ENCODE measurements at regions not wholly inside any gene's neighbourhood (a gene's known extent, or its start where the extent isn't known, plus 50 kb on each side); places are given as distances from the start of the nearest gene placed in this dataset.

DNA sequence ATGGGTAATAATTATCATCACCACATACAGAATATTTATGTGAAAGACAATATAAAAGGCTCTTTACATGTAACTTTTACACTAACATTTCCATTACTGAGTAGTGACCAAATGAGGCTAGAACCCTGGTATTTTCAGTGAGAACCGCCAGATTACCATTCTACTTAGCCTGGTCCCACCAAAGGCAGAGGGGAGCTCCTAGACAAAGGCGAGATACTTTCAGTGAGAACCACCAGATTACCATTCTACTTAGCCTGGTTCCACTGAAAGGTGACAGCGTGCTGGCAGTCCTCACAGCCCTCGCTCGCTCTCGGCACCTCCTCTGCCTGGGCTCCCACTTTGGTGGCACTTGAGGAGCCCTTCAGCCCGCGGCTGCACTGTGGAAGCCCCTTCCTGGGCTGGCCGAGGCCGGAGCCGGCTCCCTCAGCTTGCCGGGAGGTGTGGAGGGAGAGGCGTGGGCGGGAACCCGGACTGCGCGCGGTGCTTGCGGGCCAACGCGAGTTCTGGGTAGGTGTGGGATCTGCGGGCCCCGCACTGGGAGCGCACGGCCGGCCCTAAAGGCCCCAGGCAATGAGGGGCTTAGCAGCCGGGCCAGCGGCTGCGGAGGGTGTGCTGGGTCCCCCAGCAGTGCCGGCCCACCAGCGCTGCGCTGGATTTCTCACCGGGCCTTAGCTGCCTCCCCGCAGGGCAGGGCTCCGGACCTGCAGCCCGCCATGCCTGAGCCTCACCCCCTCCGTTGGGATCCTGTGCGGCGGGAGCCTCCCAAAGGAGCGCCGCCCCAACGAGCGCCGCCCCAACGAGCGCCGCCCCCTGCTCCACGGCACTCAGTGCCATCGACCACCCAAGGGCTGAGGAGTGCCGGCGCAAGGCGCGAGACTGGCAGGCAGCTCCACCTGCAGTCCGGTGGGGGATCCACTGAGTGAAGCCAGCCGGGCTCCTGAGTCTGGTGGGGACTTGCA lies 1276.1 kb downstream of the PCDH7 start:
- no peak for DNase-seq
- intact Hi-C loops (cut with DNase I): no loop called here
- no peak for ATAC-seq

- intact Hi-C loops (cut with DNase I): no loop called here
- ATAC-seq (no peak), DNase-seq (no peak)
Observed at GRCh38 chr4:31998807-31999206, 1278.6 kb downstream of the PCDH7 start.

DNA sequence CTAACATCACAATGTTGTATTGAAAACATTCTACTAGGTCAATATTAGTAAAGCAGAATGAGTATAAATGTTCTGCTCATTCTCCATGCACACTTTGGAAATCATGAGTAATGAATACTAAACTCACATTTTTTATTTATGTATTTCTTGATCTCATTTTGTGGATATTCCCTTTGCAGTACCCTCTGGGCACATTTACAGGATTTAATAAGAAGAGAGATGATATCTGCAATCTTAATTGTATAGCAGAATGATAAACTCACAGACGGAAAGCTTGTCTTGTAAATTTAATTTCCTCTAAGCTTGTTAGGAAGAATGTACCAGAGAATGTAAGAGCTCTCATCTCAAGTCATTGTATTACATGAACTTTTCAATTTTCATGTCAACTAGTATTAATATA lies 1279.7 kb downstream of the PCDH7 start:
- DNase-seq (no peak), ATAC-seq (no peak)
- intact Hi-C loops (cut with DNase I): no loop called here

- no peak for DNase-seq
- no peak for ATAC-seq
- intact Hi-C loops (cut with DNase I): no loop called here
Observed at GRCh38 chr4:32000846-32001488, 1280.8 kb downstream of the PCDH7 start.

GRCh38 chr4:32002037-32002747 lies 1282.0 kb downstream of the PCDH7 start:
- intact Hi-C loops (cut with DNase I): no loop called here
- DNase-seq: no peak
- no peak for ATAC-seq

- intact Hi-C loops (cut with DNase I): no loop called here
- DNase-seq: no peak
- no peak for ATAC-seq
Observed at GRCh38 chr4:32003548-32003947, 1283.4 kb downstream of the PCDH7 start.

DNA sequence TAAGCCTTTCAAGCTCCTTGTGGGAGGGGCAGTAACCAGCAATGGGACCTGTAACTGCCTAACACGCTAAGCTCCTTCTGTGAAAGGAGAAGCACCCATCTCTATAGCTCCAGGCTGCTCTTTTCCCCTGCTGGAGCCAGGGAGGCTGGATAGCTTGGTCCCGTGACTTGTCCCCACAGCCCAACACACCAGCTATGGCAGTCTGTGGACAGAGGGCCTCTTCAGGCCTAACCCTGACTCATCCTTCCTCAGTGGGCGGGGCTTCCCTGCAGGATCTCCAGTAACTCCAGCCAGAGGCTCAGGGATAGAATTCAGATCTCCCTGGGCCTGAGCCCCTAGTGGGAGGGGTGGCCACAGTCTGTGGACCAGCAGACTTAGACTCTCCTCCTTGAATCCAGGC lies 1290.1 kb downstream of the PCDH7 start:
- DNase-seq: no peak
- ATAC-seq: no peak
- intact Hi-C loops (cut with DNase I): no loop called here

GRCh38 chr4:32022071-32022470 lies 1301.9 kb downstream of the PCDH7 start:
- ATAC-seq (no peak), DNase-seq (no peak)
- intact Hi-C loops (cut with DNase I): no loop called here

DNA sequence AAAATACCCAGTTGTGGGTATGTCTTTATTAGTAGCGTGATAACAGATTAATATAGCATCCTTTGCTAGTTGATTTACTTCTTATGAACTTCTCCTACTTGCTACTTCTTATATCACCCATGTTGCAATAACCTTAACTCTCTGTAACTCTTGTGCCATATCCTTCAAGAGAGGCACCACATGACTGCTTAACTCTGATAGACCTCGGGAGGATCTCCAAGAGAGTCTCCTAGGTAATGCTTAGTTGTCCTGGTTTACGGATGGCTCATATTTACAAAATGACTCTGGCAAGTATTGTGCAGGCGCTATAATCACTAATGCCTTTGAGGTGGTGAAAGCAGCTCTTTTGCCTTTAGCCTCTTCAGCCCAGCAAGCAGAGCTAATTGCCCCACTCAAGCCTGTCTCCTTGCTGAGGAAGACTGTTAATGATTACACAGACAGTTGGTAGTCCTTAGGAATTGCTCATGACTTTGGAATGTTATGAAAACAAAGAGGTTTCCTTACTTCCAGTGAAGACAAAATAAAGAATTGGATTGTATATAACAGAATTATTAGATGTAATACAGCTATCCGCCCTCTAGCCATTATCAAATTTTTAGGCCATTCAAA lies 1305.8 kb downstream of the PCDH7 start:
- intact Hi-C loops (cut with DNase I): no loop called here

DNA sequence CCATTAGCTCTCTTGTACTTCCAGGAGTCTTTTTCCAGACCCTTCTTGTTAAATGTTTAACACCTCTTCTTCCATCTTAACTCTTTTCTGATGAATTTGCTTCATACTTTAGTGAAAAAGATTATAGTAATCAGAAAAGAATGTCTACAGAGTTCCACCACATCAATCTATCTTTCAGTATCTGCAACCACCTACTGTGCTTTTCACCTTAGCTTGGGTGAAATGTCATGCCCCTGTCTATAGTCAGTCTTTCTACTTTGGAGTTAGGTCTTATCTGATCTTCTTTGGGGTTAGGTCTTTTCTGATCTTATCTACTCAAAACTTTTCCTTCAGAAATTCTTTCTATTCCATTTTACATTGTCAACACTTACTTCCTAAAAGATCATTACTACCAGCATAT lies 1310.2 kb downstream of the PCDH7 start:
- intact Hi-C loops (cut with DNase I): no loop called here

More for the DNA sequence above, 1305.8 kb downstream of the PCDH7 start:
- ATAC-seq (no peak), DNase-seq (no peak)

DNA sequence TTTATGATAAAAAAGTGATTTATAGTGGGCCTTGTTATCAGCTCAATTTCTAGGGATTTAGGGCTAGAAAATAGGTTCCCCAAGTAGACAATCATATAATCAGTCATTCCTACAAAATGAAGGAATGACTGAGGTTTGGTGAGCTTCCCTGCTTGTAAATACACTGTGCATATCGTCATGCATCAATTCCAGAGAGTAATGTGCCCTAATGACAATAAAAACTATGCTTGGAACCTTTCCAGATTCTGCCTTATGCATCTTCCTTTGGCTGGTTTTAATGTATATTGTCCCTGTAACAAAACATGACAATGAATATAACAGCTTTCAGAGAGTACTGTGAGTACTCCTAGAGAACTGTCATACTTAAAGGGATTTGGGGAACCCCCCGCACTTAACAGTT lies 1310.9 kb downstream of the PCDH7 start:
- no peak for DNase-seq
- intact Hi-C loops (cut with DNase I): no loop called here
- ATAC-seq: no peak

More for the DNA sequence above, 1310.2 kb downstream of the PCDH7 start:
- DNase-seq (no peak), ATAC-seq (no peak)

DNA sequence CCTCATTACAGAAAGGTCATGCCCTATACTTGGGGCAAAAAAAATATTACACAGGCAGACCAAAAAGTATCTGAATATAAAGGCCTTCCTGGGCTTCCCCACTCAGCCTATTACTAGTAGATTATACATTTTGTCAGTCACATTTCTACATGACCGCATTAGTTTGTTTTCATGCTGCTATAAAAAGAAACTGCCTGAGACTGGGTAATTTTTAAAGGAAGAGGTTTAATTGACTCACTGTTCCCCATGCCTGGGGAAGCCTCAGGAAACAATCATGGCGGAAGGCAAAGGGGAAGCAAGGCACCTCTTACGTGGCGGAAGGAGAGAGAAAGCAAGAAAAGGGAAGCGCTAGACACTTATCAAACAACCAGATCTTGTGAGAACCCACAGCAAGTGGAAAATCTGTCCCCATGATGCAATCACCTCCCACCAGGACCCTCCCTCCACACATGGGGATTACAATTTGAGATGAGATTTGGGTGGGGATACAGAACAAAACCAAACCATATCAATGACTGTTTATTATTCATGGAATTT lies 1312.0 kb downstream of the PCDH7 start:
- DNase-seq (no peak), ATAC-seq (no peak)
- intact Hi-C loops (cut with DNase I): no loop called here

DNA sequence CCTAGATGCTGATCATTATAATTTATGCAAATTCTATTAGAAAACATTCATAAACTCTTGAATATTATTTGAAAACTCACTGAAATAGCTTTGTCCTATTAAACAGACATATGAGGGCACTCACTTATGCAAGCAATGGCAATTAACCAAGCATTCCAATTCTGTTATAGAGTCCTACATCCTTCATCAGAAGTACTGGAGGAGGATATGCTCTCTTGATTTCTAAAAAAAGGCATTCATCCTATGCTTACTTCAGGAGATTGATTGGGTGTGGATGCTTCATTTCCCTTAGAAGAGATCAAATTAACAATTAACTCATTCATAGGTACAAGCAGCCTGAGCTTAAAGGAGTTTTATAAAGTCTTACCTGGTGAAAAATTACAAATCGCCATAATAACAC lies 1317.2 kb downstream of the PCDH7 start:
- intact Hi-C loops (cut with DNase I): no loop called here
- DNase-seq (no peak), ATAC-seq (no peak)

- intact Hi-C loops (cut with DNase I): no loop called here
- DNase-seq: no peak
- no peak for ATAC-seq
Observed at GRCh38 chr4:32042486-32043247, 1322.5 kb downstream of the PCDH7 start.

- DNase-seq: no peak
- no peak for ATAC-seq
- intact Hi-C loops (cut with DNase I): no loop called here
Observed at GRCh38 chr4:32043248-32043633, 1323.1 kb downstream of the PCDH7 start.

GRCh38 chr4:32061916-32062315 lies 1341.7 kb downstream of the PCDH7 start:
- DNase-seq: no peak
- ATAC-seq: no peak

GRCh38 chr4:32073542-32073941 lies 1353.4 kb downstream of the PCDH7 start:
- DNase-seq: no peak
- ATAC-seq: no peak
- intact Hi-C loops (cut with DNase I): no loop called here

More at GRCh38 chr4:32061916-32062315, 1341.7 kb downstream of the PCDH7 start:
- intact Hi-C loops (cut with DNase I): no loop called here

- DNase-seq: no peak
- intact Hi-C loops (cut with DNase I): no loop called here
- ATAC-seq: no peak
Observed at GRCh38 chr4:32087211-32087610, 1367.0 kb downstream of the PCDH7 start.

GRCh38 chr4:32094987-32095386 lies 1374.8 kb downstream of the PCDH7 start:
- ATAC-seq: no peak

More at GRCh38 chr4:32094987-32095386, 1374.8 kb downstream of the PCDH7 start:
- no peak for DNase-seq
- intact Hi-C loops (cut with DNase I): no loop called here

All from left cardiac atrium (tissue), 4 donors.